ENCODE measurements at regions not wholly inside any gene's neighbourhood (a gene's known extent, or its start where the extent isn't known, plus 50 kb on each side); places are given as distances from the start of the nearest gene placed in this dataset.

DNA sequence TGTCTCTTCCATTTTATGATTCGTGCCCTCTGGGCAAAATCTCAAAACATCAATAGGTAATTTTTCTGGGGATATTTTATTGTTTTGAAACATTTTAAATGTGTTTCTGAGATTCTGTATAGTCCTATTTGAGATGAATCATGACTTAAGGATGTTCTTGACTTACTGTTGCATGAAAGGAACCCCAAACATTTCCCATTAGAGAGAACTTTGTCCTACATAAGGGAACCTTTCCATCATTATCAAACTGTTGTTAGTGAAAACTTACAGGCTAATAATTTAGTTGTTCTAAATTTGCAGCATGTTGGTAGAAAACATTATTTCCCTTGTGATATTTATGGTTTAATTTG, 523.3 kb downstream of the PPARGC1A start:
- no peaks in the 10 kb centered on the region for H3K36me3 ChIP-seq (replicated peaks in 1 of 2)
- no peak for DNase-seq
- TF ChIP-seq POLR2A (IDR thresholded peaks at IDR 0.05) = no peak
- no peak for TF ChIP-seq CTCF (IDR thresholded peaks at IDR 0.05)
- intact Hi-C loops (cut with DNase I) = no loop called here
- no peaks in the 10 kb centered on the region for H3K27me3 ChIP-seq
- no peaks in the 10 kb centered on the region for H3K9me3 ChIP-seq (replicated peaks in 1 of 3)
- no peaks in the 10 kb centered on the region for H3K4me1 ChIP-seq (replicated peaks in 1 of 2)
- H3K4me3 ChIP-seq = no peak overlapping the region
- 78 to 96% (median 89%) methylated on average over 1 of the region's 1 CpG for WGBS, 4 donors
- H3K27ac ChIP-seq = no peak overlapping the region

DNA sequence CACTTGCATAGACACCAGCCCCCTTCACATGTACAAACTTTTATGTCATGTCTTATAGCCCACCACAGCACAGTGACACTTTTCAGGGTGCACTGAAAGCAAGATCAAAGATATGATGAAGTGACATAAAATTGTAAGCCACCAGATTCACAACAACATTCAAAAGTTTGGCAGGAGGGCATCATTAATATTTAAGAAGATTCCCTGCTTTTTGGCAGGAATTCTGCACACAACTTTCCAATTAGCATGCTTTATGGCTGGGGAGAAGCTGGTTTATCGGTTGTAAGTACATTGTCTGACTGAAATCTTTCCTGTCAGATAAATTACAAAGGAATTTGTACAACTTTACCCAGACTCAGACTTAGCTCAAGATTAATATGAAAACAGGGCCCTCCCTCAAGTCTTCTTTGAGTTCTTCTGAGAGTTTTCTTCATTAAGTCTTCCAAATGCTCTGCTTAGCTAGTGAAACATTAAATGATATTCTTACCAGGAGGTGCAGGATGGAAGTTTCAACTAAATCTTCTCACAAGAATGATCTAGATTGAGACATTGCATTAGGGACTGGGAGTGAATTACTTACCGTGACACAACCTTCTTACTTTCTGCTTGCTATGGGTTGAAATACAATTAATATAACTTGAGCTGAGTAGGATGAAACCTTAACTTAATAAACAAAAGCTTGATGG, 523.8 kb downstream of the PPARGC1A start:
- Histone ChIP-seq H3K27ac (no peak overlapping the region), H3K27me3 (no peaks in the 10 kb centered on the region), H3K4me1 (replicated peaks in 1 of 2) (no peaks in the 10 kb centered on the region), H3K4me3 (no peak overlapping the region), H3K36me3 (replicated peaks in 1 of 2) (no peaks in the 10 kb centered on the region), H3K9me3 (replicated peaks in 1 of 3) (no peaks in the 10 kb centered on the region)
- intact Hi-C loops (cut with DNase I) = no loop called here
- 70 to 81% (median 75%) methylated on average over 2 of the region's 2 CpGs for WGBS, 4 donors
- no peak for DNase-seq
- no peak for TF ChIP-seq CTCF (IDR thresholded peaks at IDR 0.05)
- TF ChIP-seq POLR2A (IDR thresholded peaks at IDR 0.05) = no peak

DNA sequence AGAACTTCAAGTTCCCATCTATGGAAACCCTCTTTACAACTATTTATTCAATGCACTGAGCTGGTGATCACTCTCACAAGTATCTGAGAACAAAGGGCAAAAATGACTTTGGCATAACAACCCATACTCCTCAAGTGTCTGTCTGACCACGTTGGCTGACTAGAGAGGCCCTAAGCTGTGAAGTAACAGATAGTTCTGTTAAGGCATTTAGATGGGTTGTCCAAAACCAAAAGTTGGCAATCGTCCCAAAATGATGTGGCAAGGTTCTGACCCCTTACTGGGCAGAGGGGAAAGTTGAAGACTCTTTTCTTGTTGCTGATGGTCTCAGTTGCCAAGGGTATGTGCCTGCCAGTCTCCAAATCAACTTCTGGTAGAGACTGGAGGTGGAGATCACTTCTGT, 524.8 kb downstream of the PPARGC1A start:
- no peak overlapping the region for H3K4me3 ChIP-seq
- intact Hi-C loops (cut with DNase I) = no loop called here
- no peaks in the 10 kb centered on the region for H3K4me1 ChIP-seq (replicated peaks in 1 of 2)
- TF ChIP-seq CTCF (IDR thresholded peaks at IDR 0.05) = no peak
- TF ChIP-seq POLR2A (IDR thresholded peaks at IDR 0.05) = no peak
- H3K27ac ChIP-seq = no peak overlapping the region
- H3K27me3 ChIP-seq = no peaks in the 10 kb centered on the region
- no peaks in the 10 kb centered on the region for H3K9me3 ChIP-seq (replicated peaks in 1 of 3)
- DNase-seq = no peak
- WGBS, 4 donors = 27 to 67% (median 50%) methylated on average over 2 of the region's 2 CpGs
- no peaks in the 10 kb centered on the region for H3K36me3 ChIP-seq (replicated peaks in 1 of 2)

DNA sequence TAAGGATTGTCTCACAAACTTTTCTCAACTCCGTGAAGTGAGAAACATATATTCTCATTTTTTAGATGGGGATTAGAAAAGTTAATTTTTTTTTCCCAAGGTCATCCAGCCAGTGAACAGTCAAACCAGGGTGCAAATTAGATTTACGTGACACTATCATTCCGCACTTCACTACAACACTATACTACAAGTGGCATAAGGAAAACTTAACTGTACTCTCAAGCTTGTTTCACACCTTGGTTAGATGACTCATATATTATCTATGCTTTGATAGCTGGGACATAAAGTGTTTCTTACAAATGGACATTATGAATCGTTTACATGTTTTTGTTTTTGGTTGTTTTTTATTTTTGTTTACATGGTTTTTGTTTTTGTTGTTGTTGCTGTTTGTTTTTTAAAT, 525.7 kb downstream of the PPARGC1A start:
- Histone ChIP-seq H3K9me3 (replicated peaks in 1 of 3) (no peaks in the 10 kb centered on the region), H3K4me3 (no peak overlapping the region), H3K27ac (no peak overlapping the region), H3K27me3 (no peaks in the 10 kb centered on the region), H3K36me3 (replicated peaks in 1 of 2) (no peaks in the 10 kb centered on the region), H3K4me1 (replicated peaks in 1 of 2) (no peaks in the 10 kb centered on the region)
- WGBS, 4 donors = 84 to 92% (median 86%) methylated on average over 4 of the region's 4 CpGs
- no peak for DNase-seq
- intact Hi-C loops (cut with DNase I) = no loop called here
- TF ChIP-seq POLR2A (IDR thresholded peaks at IDR 0.05) = no peak
- no peak for TF ChIP-seq CTCF (IDR thresholded peaks at IDR 0.05)
